Pancreas (tissue), 10 donors: ENCODE measurements at regions not wholly inside any gene's neighbourhood (a gene's known extent, or its start where the extent isn't known, plus 50 kb on each side); places are given as distances from the start of the nearest gene placed in this dataset.

ENCODE experiments used
- ATAC-seq, 4 donors: fragments of 200-7000 bp; cut with Tn5 transposase; one replicate each; pipeline versions ENCODE4 v1.8.0 to v1.9.1; 2020; ENCODE audit warnings: mild to moderate bottlenecking in 4 of 4, moderate library complexity in 4 of 4
- DNase-seq, 6 donors: peaks; one replicate each; pipeline ENCODE4 v3.0.0-alpha.2; 2020
- FAIRE-seq: peaks from 2 replicates; lab custom pipeline; 2012; peaks lifted over from hg19 to GRCh38; lab: Jason Lieb, UNC
- H3K27ac ChIP-seq, 4 donors: fragments of 200-600 bp; sonication (generic); 1 replicate in 3 of 4; 2 replicates in 1 of 4; pipeline versions ENCODE4 v1.5.0 to v1.8.0; 2020
- H3K27me3 ChIP-seq, 4 donors: fragments of 200-600 bp; one replicate each; pipeline ENCODE4 v1.8.0; 2021
- H3K36me3 ChIP-seq, 3 donors: fragments of 200-600 bp; sonication (generic) in 1 of 3; one replicate each; pipeline versions ENCODE4 v1.5.0 to v1.8.0; 2020 to 2021
- H3K4me1 ChIP-seq, 3 donors: fragments of 200-600 bp; one replicate each; pipeline ENCODE4 v1.8.0; 2021
- H3K4me3 ChIP-seq, 4 donors: fragments of 200-600 bp; sonication (generic) in 2 of 4; one replicate each; pipeline versions ENCODE4 v1.5.0 to v1.8.0; 2020 to 2021
- H3K9me3 ChIP-seq, 4 donors: fragments of 200-600 bp; one replicate each; pipeline ENCODE4 v1.8.0; 2021
- CTCF ChIP-seq, 4 donors: fragments of 200-600 bp; sonication (generic) in 3 of 4; IDR thresholded peaks; one replicate each; pipeline versions ENCODE4 v1.5.0 to v1.8.0; 2021; ENCODE audit warnings: antibody characterized with exemption in 4 of 4
- WGBS, 2 donors: extraction: QIAGEN DNeasy Blood & Tissue Kit; methylation state at CpG; one replicate each; pipeline ENCODE4 v1.1.7; 2013; 5-methylcytosine and 5-hydroxymethylcytosine counted together
- intact Hi-C, 3 donors: fragments of 100-400 bp; cut with DNase I; formaldehyde crosslinking; loops; one replicate each; pipeline versions ENCODE4 v1.11.1 to v1.14.2; 2022
- donor health status: healthy with polysubstance abuse.
- donor health status: DM: no; HTN: no; CAD: no; lungs with moderate emphysema.
- donor health status: DM: no; HTN: no; CAD: no.
- donor health status: control.
- donor health status: control.
- donor health status: Bipolar disorder and iron deficiency.
- donor health status: DM: yes; HTN: yes; CAD: no.
- donor health status: DM: no; HTN: no; CAD: no.
- donor health status: DM: no; HTN: no; CAD: no.
- donor health status: DM: yes; HTN: yes; CAD: no.

DNA sequence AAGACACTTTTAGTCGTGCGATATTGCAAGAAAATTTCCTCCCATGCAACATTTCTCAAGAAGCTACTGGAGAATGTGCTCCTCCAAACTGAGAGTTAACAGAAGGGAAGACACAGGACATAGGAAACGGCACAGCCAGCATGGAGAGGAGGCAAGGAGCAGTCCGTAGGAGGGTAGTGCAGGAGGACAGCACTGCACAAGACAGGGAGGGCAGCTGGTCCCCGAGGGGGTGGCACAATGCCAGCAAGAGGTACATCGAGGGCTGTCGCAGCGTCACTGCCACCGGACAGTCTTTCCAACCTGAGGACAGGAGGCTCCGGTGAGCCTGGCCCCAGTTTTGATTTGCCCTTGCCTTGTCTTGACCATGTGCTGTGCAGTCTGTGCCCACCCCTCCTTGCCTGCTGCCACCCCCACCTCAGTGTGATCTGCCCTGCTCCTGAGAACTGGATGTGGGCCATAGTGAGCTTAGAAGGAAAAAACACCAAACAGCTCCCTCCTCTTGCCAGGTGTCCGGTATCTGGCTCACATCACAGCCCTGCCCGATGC is 81.6 kb upstream of the LAPTM4A start:
- no peak for TF ChIP-seq CTCF (IDR thresholded peaks at IDR 0.05)
- ATAC-seq (no peak), FAIRE-seq (no peak), DNase-seq (no peak)
- WGBS, 2 donors, result 56% methylated on average over 12 of the region's 12 CpGs
- Histone ChIP-seq H3K27ac (no peak overlapping the region), H3K4me1 (no peaks in the 10 kb centered on the region), H3K4me3 (no peak overlapping the region), H3K36me3 (no peaks in the 10 kb centered on the region), H3K9me3 (no peaks in the 10 kb centered on the region), H3K27me3 (no peaks in the 10 kb centered on the region)
- intact Hi-C loops, result no loop called here

DNA sequence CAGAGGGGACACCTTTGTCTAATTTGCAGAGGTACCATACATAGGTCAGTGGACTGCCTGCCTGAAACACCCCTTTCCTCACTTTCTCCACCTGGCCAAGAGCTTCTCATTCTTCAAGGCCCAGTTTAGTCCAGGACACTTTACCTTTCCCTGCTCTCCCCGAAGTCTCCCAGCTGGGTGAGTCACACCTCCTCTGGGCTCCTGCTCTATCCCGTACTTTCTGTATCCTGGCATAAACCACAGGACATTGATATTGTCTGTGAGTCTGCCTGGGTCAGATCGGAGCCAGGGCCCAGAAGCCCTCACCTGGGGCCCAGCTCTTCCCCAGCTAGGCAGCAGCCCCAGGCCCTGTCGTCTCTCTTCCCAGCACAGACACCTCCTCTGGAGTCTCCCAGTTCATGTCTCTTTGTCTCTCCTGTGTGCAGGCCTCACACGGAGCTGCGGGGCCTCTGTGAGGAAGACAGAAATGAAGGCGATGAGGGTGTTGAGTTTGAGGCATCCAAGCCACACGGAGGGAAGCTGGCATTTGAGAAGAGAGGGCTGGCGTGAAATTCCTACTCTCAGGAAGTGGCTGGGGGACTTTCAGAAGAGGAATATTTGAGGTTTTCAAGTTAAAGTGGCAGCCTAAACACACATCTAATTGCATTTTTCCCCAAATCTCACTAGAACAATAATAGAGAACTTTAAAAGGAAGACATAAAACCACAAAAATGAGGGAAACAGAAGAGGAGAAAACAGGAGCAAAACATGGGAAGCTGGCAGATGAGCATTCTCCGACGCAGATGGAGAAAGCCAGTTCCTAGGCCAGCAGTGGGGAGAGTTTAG is 79.6 kb upstream of the LAPTM4A start:
- no peak for TF ChIP-seq CTCF (IDR thresholded peaks at IDR 0.05)
- DNase-seq, result no peak
- WGBS, 2 donors, result 76 to 81% methylated on average over 11 of the region's 11 CpGs
- no peaks in the 10 kb centered on the region for H3K36me3 ChIP-seq
- no peaks in the 10 kb centered on the region for H3K9me3 ChIP-seq
- no peak for ATAC-seq
- intact Hi-C loops, result no loop called here
- no peak for FAIRE-seq
- peak overlapping the region in 3 of 4 donors; percentile 34 to 73 (median 63) for H3K27ac ChIP-seq
- H3K4me3 ChIP-seq, result no peak overlapping the region
- H3K27me3 ChIP-seq, result no peaks in the 10 kb centered on the region
- peaks cover 0 to 6% (median 4%) of the 10 kb centered on the region in 3 donors for H3K4me1 ChIP-seq

GRCh38 chr2:20130160-20130560 is 78.7 kb upstream of the LAPTM4A start:
- ATAC-seq (no peak), DNase-seq (no peak), FAIRE-seq (no peak)
- no peak for TF ChIP-seq CTCF (IDR thresholded peaks at IDR 0.05)
- no peaks in the 10 kb centered on the region for H3K9me3 ChIP-seq
- intact Hi-C loops, result no loop called here
- H3K4me3 ChIP-seq, result no peak overlapping the region
- H3K36me3 ChIP-seq, result no peaks in the 10 kb centered on the region
- H3K4me1 ChIP-seq, result peaks cover 0 to 6% (median 4%) of the 10 kb centered on the region in 3 donors
- H3K27ac ChIP-seq, result peak overlapping the region; percentile 34 to 73 (median 54)
- WGBS, 2 donors, result 83 to 92% methylated on average over 3 of the region's 3 CpGs
- no peaks in the 10 kb centered on the region for H3K27me3 ChIP-seq

- H3K36me3 ChIP-seq, result no peaks in the 10 kb centered on the region
- H3K27ac ChIP-seq, result peak overlapping the region; percentile 34 to 73 (median 54)
- no peaks in the 10 kb centered on the region for H3K9me3 ChIP-seq
- H3K27me3 ChIP-seq, result no peaks in the 10 kb centered on the region
- DNase-seq (peak in 4 of 6 donors; percentile 47 to 86 (median 68)), FAIRE-seq (no peak), ATAC-seq (peak; percentile 64 to 77 (median 68))
- intact Hi-C loops, result no loop called here
- H3K4me1 ChIP-seq, result peaks cover 0 to 6% (median 4%) of the 10 kb centered on the region in 3 donors
- 43 to 44% methylated on average over 12 of the region's 12 CpGs for WGBS, 2 donors
- no peak overlapping the region for H3K4me3 ChIP-seq
- TF ChIP-seq CTCF (IDR thresholded peaks at IDR 0.05), result no peak
Measured at GRCh38 chr2:20129331-20130159, 78.1 kb upstream of the LAPTM4A start.
